Loucy (cell line): ENCODE measurements at regions not wholly inside any gene's neighbourhood (a gene's known extent, or its start where the extent isn't known, plus 50 kb on each side); places are given as distances from the start of the nearest gene placed in this dataset.

Experiments
- EZH2phosphoT487 ChIP-seq: fragments of 200-600 bp; IDR thresholded peaks from 2 replicates; pipeline ENCODE4 v1.6.1; 2018; ENCODE audit warnings: antibody characterized with exemption, mild to moderate bottlenecking, moderate library complexity, borderline replicate concordance
- TF ChIP-seq, protein P1 (sequence below): fragments of 200-600 bp; sonication (generic); conservative IDR thresholded peaks from 2 replicates; pipeline ENCODE4 v1.5.1; 2014; ENCODE audit warnings: mild to moderate bottlenecking, antibody characterized with exemption, low read length

DNA sequence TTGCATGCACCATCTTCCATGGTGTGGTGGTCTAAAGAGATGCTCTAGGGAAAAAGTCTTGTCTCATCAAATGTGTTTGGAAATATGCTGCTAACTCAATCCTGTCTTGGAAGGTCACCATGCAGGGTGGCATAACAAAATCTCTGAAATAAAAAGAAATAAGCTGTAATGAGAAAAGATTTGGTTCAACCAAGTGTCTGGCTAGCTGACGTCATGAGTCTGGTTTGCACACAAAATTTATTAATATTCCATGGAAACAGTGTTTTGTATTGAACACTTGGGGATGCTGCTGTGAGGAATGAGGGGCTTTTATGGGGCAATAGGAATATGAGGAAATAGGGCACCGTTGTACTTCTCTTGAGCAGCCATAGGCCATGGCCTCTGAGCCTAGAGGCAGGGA, 575.7 kb upstream of the CDH5 start:
- TF ChIP-seq, protein P1, sequence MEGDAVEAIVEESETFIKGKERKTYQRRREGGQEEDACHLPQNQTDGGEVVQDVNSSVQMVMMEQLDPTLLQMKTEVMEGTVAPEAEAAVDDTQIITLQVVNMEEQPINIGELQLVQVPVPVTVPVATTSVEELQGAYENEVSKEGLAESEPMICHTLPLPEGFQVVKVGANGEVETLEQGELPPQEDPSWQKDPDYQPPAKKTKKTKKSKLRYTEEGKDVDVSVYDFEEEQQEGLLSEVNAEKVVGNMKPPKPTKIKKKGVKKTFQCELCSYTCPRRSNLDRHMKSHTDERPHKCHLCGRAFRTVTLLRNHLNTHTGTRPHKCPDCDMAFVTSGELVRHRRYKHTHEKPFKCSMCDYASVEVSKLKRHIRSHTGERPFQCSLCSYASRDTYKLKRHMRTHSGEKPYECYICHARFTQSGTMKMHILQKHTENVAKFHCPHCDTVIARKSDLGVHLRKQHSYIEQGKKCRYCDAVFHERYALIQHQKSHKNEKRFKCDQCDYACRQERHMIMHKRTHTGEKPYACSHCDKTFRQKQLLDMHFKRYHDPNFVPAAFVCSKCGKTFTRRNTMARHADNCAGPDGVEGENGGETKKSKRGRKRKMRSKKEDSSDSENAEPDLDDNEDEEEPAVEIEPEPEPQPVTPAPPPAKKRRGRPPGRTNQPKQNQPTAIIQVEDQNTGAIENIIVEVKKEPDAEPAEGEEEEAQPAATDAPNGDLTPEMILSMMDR = no peak
- no peak for TF ChIP-seq EZH2phosphoT487
